CD4-positive, CD25-positive, alpha-beta regulatory T cell (primary cell): ENCODE measurements at regions not wholly inside any gene's neighbourhood (a gene's known extent, or its start where the extent isn't known, plus 50 kb on each side); places are given as distances from the start of the nearest gene placed in this dataset.

ENCODE experiments used
- ATAC-seq, 2 donors: fragments of 150-1000 bp; cut with Tn5 transposase; one replicate each; pipeline ENCODE4 v1.10.0; 2021; ENCODE audit warnings: low read depth in 2 of 2, moderate number of reproducible peaks in 2 of 2, moderate library complexity in 1 of 2
- DNase-seq, 3 donors: peaks; one replicate each; pipeline versions ENCODE4 v3.0.0 to v3.0.0-alpha.2; 2012 to 2022; ENCODE audit warnings: mixed read lengths in 1 of 3
- H3K27ac ChIP-seq: one replicate; pipeline ENCODE4 v1.7.0; 2013; ENCODE audit warnings: mild to moderate bottlenecking, low read length; ENCODE audit not compliant: insufficient read depth, poor library complexity, severe bottlenecking
- H3K27me3 ChIP-seq: one replicate; pipeline ENCODE4 v1.7.0; 2013; ENCODE audit warnings: low read length; ENCODE audit not compliant: control insufficient read depth, insufficient read depth
- H3K36me3 ChIP-seq: one replicate; pipeline ENCODE4 v1.7.0; 2013; ENCODE audit warnings: mild to moderate bottlenecking, low read length, moderate library complexity; ENCODE audit not compliant: control insufficient read depth, insufficient read depth
- H3K4me1 ChIP-seq: 2 replicates; pipeline ENCODE4 v1.7.0; 2013; ENCODE audit warnings: mild to moderate bottlenecking, low read length; ENCODE audit not compliant: insufficient read depth, control insufficient read depth, poor library complexity, severe bottlenecking
- H3K4me3 ChIP-seq: one replicate; pipeline ENCODE4 v1.7.0; 2013; ENCODE audit warnings: low read depth, mild to moderate bottlenecking, low read length, moderate library complexity
- H3K9me3 ChIP-seq, 2 experiments: 1 replicate in 1 of 2; 2 replicates in 1 of 2; pipeline ENCODE4 v1.7.0; 2013; ENCODE audit warnings: low read length in 2 of 2, mild to moderate bottlenecking in 1 of 2, moderate library complexity in 1 of 2; ENCODE audit not compliant: control insufficient read depth in 2 of 2
- H3K27ac Mint-ChIP-seq, 3 donors: one replicate each; pipeline ENCODE4 v1.8.0; 2020 to 2022; ENCODE audit warnings: mild to moderate bottlenecking in 3 of 3, mixed read lengths in 3 of 3, moderate library complexity in 2 of 3
- H3K27me3 Mint-ChIP-seq: one replicate; pipeline ENCODE4 v1.8.0; 2022; ENCODE audit warnings: mild to moderate bottlenecking, mixed read lengths
- H3K36me3 Mint-ChIP-seq: one replicate; pipeline ENCODE4 v1.8.0; 2020; ENCODE audit warnings: mixed read lengths
- H3K4me1 Mint-ChIP-seq, 4 donors: one replicate each; pipeline ENCODE4 v1.8.0; 2020 to 2022; ENCODE audit warnings: mixed read lengths in 4 of 4, mild to moderate bottlenecking in 1 of 4
- H3K4me3 Mint-ChIP-seq, 4 donors: one replicate each; pipeline ENCODE4 v1.8.0; 2020 to 2022; ENCODE audit warnings: mild to moderate bottlenecking in 4 of 4, mixed read lengths in 4 of 4, moderate library complexity in 3 of 4
- H3K9me3 Mint-ChIP-seq, 7 donors: one replicate each; pipeline ENCODE4 v1.8.0; 2020 to 2022; ENCODE audit warnings: mixed read lengths in 7 of 7, mild to moderate bottlenecking in 3 of 7, moderate library complexity in 2 of 7

DNA sequence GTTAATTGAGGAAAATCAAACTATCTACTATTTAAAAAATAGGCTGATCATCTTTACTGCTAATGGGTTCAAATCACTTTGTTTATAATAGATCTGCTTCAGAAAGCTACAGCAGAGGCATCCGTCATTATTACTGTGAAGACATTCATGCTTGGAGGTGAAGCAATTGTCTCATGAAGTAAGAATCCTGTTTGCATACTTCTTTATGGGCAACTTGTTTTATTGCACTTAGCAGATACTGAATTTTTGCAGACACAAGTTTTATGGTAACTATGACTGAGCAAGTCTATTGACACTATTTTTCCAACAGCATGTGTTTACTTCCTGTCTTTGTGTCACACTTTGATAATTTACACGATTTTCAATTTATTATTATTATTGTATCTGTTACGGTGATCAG lies 573.9 kb downstream of the RFPL4B start:
- no peak overlapping the region for H3K4me3 Mint-ChIP-seq
- ATAC-seq (no peak), DNase-seq (no peak)
- no peak overlapping the region for H3K27ac ChIP-seq
- H3K27me3 Mint-ChIP-seq = no peaks in the 10 kb centered on the region
- peaks cover 0 to 12% (median 4%) of the 10 kb centered on the region in 7 donors for H3K9me3 Mint-ChIP-seq
- H3K36me3 ChIP-seq = no peaks in the 10 kb centered on the region
- H3K36me3 Mint-ChIP-seq = no peaks in the 10 kb centered on the region
- no peak overlapping the region for H3K4me3 ChIP-seq
- no peaks in the 10 kb centered on the region for H3K4me1 ChIP-seq
- no peak overlapping the region for H3K27ac Mint-ChIP-seq
- peaks cover 0 to 2% of the 10 kb centered on the region in 2 experiments for H3K9me3 ChIP-seq
- H3K27me3 ChIP-seq = no peaks in the 10 kb centered on the region
- H3K4me1 Mint-ChIP-seq = no peaks in the 10 kb centered on the region

DNA sequence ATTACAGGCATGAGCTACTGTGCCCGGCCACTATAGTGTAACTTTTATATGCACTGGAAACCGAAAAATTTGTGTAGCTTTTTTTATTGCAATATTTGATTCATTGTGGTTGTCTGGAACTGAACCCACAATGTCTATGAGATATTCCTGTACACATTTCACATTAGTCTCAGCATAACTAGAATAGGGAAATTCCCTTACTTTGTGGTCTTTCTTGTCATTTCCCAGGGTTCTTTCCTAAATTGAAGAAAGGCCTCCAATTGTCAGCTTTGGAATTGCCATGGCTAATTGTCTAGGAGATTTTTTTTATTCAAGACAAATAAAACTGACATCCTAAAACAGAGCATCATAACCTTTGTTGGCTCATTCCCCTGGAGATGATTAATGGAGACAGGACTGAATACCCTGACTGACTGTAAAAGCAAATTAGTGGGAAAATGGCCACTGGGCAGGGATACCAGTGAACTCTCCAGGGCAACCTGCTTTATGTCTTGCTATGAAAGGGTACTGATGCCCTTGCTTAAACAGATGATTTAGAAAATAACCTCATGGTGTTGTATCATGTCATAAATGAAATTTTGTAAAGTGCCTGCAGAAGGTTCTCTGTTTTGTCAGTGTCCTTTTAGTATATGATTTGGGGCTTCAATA lies 576.9 kb downstream of the RFPL4B start:
- Mint-ChIP-seq H3K27me3 (no peaks in the 10 kb centered on the region), H3K9me3 (peaks cover 0 to 13% (median 4%) of the 10 kb centered on the region in 7 donors), H3K27ac (no peak overlapping the region), H3K4me3 (no peak overlapping the region), H3K36me3 (no peaks in the 10 kb centered on the region), H3K4me1 (no peaks in the 10 kb centered on the region)
- no peak overlapping the region for H3K27ac ChIP-seq
- no peaks in the 10 kb centered on the region for H3K4me1 ChIP-seq
- H3K36me3 ChIP-seq = no peaks in the 10 kb centered on the region
- H3K9me3 ChIP-seq = peaks cover 0 to 2% of the 10 kb centered on the region in 2 experiments
- H3K27me3 ChIP-seq = no peaks in the 10 kb centered on the region
- no peak overlapping the region for H3K4me3 ChIP-seq
- DNase-seq (no peak), ATAC-seq (no peak)

DNA sequence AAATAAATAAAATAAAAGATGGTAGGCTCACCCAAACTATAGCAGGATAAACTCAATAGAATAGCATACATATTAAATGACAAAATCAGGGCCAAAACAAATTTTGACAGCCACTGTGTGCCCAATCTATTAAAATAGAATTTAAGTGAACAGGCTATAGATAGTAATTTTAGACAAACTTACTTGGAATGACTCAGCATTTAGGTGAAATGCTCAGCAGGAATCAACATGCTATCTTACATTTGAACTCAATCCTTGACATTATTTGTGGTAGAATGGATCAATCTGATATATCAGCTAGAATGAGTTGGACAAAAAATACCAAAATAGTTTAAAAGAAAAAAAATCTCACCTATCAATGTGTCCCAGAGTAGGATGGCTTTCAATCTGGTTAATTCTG lies 578.6 kb downstream of the RFPL4B start:
- H3K4me1 Mint-ChIP-seq = no peaks in the 10 kb centered on the region
- no peaks in the 10 kb centered on the region for H3K36me3 ChIP-seq
- ATAC-seq = no peak
- no peak overlapping the region for H3K27ac Mint-ChIP-seq
- H3K4me3 Mint-ChIP-seq = no peak overlapping the region
- H3K27me3 ChIP-seq = no peaks in the 10 kb centered on the region
- H3K4me1 ChIP-seq = no peaks in the 10 kb centered on the region
- no peaks in the 10 kb centered on the region for H3K9me3 ChIP-seq
- H3K4me3 ChIP-seq = no peak overlapping the region
- no peaks in the 10 kb centered on the region for H3K36me3 Mint-ChIP-seq
- H3K9me3 Mint-ChIP-seq = peaks cover 0 to 13% (median 4%) of the 10 kb centered on the region in 7 donors
- H3K27me3 Mint-ChIP-seq = no peaks in the 10 kb centered on the region
- no peak overlapping the region for H3K27ac ChIP-seq
- no peak for DNase-seq

DNA sequence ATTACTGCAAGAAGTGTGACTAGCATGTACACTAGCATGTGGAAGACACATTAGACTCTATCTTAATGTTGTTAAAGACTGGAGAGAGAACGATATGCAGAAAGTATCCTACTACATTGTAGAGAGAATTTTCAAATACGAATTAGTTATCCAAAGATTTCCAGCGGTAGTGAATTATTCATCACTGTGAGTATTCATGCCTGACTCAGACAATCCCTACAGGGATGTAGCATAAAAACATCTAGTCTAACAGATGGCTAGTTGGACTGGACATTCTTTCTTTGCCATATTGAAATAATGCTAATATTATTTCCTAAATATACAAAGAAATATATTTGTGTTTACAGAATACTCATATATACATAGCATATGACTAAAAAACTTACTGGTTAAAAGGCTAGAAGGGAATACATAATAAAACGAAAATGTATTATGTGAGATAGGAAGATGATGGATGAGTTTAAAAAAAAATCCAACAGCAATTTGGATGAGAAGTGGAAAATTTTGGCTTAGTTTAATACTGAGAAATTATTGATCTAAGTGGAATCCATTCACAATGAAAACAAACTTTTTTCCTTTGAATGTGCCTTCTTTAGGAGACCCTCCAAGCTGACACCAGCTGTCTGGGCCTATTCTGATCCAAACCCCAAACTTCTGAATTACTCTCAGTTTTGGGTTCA lies 580.7 kb downstream of the RFPL4B start:
- ATAC-seq = no peak
- no peaks in the 10 kb centered on the region for H3K4me1 Mint-ChIP-seq
- H3K4me3 ChIP-seq = no peak overlapping the region

DNA sequence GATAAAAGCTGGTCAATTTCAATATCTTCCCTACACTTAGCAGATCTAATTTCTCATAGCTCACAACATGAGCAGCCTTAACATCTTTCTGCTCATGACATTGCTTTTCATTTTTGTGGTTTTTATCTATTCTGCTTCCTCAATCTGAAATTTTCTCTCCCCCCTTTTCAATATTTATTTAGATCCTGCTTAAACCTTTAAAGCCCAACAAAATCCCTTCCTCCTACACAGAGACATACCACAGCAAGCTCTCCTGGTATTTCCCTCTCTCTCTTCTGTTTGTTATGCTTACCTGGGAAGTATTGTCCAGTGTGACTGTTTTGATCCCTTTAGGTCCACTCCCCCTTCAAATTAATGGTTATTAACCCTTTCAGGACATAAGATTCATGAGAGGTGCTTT lies 582.5 kb downstream of the RFPL4B start:
- H3K4me3 Mint-ChIP-seq = no peak overlapping the region
- no peak overlapping the region for H3K27ac Mint-ChIP-seq
- H3K4me1 Mint-ChIP-seq = no peaks in the 10 kb centered on the region
- Histone ChIP-seq H3K4me1 (no peaks in the 10 kb centered on the region), H3K4me3 (no peak overlapping the region), H3K27me3 (no peaks in the 10 kb centered on the region), H3K9me3 (peaks cover 0 to 2% of the 10 kb centered on the region in 2 experiments), H3K27ac (no peak overlapping the region), H3K36me3 (no peaks in the 10 kb centered on the region)
- ATAC-seq = no peak
- peaks cover 0 to 4% (median 2%) of the 10 kb centered on the region in 7 donors for H3K9me3 Mint-ChIP-seq
- no peak for DNase-seq
- no peaks in the 10 kb centered on the region for H3K36me3 Mint-ChIP-seq
- H3K27me3 Mint-ChIP-seq = no peaks in the 10 kb centered on the region

More for the DNA sequence above, 580.7 kb downstream of the RFPL4B start:
- Mint-ChIP-seq H3K9me3 (peaks cover 0 to 7% (median 3%) of the 10 kb centered on the region in 7 donors), H3K36me3 (no peaks in the 10 kb centered on the region), H3K27me3 (no peaks in the 10 kb centered on the region), H3K4me3 (no peak overlapping the region), H3K27ac (no peak overlapping the region)
- H3K27me3 ChIP-seq = no peaks in the 10 kb centered on the region
- H3K36me3 ChIP-seq = no peaks in the 10 kb centered on the region
- H3K4me1 ChIP-seq = no peaks in the 10 kb centered on the region
- H3K9me3 ChIP-seq = peaks cover 0 to 2% of the 10 kb centered on the region in 2 experiments
- DNase-seq = no peak
- no peak overlapping the region for H3K27ac ChIP-seq

DNA sequence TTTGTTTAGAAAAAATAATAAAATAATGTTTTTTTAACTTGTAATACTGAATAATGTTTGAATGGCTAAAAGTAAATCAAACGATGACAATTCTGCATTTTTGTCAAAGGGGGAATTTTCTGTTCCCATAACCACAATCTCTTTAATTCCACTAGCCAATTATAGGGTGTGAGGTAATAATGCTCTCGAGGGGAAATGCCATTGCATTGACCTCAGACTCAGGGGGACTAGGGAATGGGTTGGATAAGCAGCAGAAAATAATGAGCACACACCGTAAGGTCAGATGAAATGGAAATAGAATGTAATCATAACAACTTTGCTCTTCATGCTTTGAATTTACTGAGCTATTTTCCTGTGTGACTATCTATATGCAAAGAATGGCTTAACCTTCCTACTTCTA lies 584.7 kb downstream of the RFPL4B start:
- Mint-ChIP-seq H3K36me3 (no peaks in the 10 kb centered on the region), H3K27ac (no peak overlapping the region), H3K4me3 (no peak overlapping the region), H3K27me3 (no peaks in the 10 kb centered on the region), H3K4me1 (no peaks in the 10 kb centered on the region), H3K9me3 (peaks cover 0 to 4% (median 2%) of the 10 kb centered on the region in 7 donors)
- H3K36me3 ChIP-seq = no peaks in the 10 kb centered on the region
- H3K27ac ChIP-seq = no peak overlapping the region
- no peaks in the 10 kb centered on the region for H3K4me1 ChIP-seq
- H3K27me3 ChIP-seq = no peaks in the 10 kb centered on the region
- ATAC-seq (no peak), DNase-seq (no peak)
- H3K9me3 ChIP-seq = peaks cover 0 to 2% of the 10 kb centered on the region in 2 experiments
- no peak overlapping the region for H3K4me3 ChIP-seq

- Mint-ChIP-seq H3K9me3 (peaks cover 0 to 4% (median 0%) of the 10 kb centered on the region in 7 donors), H3K27me3 (no peaks in the 10 kb centered on the region), H3K36me3 (no peaks in the 10 kb centered on the region), H3K4me3 (no peak overlapping the region), H3K4me1 (no peaks in the 10 kb centered on the region), H3K27ac (no peak overlapping the region)
- Histone ChIP-seq H3K27me3 (no peaks in the 10 kb centered on the region), H3K36me3 (no peaks in the 10 kb centered on the region), H3K9me3 (peaks cover 0 to 2% of the 10 kb centered on the region in 2 experiments), H3K4me3 (no peak overlapping the region), H3K4me1 (no peaks in the 10 kb centered on the region), H3K27ac (no peak overlapping the region)
- no peak for ATAC-seq
- DNase-seq = no peak
These were observed 586.8 kb downstream of the RFPL4B start for GRCh38 chr6:112933947-112934346.
